Brain microvascular endothelial cell (primary cell): ENCODE measurements at regions not wholly inside any gene's neighbourhood (a gene's known extent, or its start where the extent isn't known, plus 50 kb on each side); places are given as distances from the start of the nearest gene placed in this dataset.

Experiments used
- DNase-seq: peaks from one replicate; pipeline ENCODE4 v3.0.0-alpha.2; 2020
- H3K27ac ChIP-seq: fragments of 250-450 bp; sonication (Bioruptor Pico); 2 replicates; pipeline ENCODE4 v1.5.1; 2020; ENCODE audit warnings: mild to moderate bottlenecking, moderate library complexity
- H3K27me3 ChIP-seq: fragments of 250-450 bp; sonication (Bioruptor Pico); replicated peaks from 2 replicates; pipeline ENCODE4 v1.5.1; 2020; ENCODE audit warnings: mild to moderate bottlenecking
- H3K36me3 ChIP-seq: fragments of 250-450 bp; sonication (Bioruptor Pico); replicated peaks from 2 replicates; pipeline ENCODE4 v1.5.1; 2020; ENCODE audit warnings: mild to moderate bottlenecking
- H3K4me3 ChIP-seq: 2 replicates; pipeline ENCODE4 v1.5.1; 2011; ENCODE audit warnings: low read depth, mild to moderate bottlenecking, control low read depth, low read length, moderate library complexity
- CTCF ChIP-seq: IDR thresholded peaks from 2 replicates; pipeline ENCODE4 v1.5.1; 2011; ENCODE audit warnings: low read depth, mild to moderate bottlenecking, moderate library complexity, low read length, control low read depth, inconsistent platforms; ENCODE audit errors: missing control alignments
- in situ Hi-C: cut with HindIII; loops from 2 replicates; pipeline ENCODE4 v1.10.0; 2017; ENCODE audit warnings: low sequenced_read_pairs, low pct_ligation_motif_present

- H3K27ac ChIP-seq, result no peak overlapping the region
- no peaks in the 10 kb centered on the region for H3K27me3 ChIP-seq
- H3K36me3 ChIP-seq, result no peaks in the 10 kb centered on the region
- no peak overlapping the region for H3K4me3 ChIP-seq
- TF ChIP-seq CTCF, result no peak
- in situ Hi-C loops, result no loop called here
- no peak for DNase-seq
These were observed 205.5 kb downstream of the RNF152 start for GRCh38 chr18:61687317-61687716.

GRCh38 chr18:61683856-61684255, 209.0 kb downstream of the RNF152 start:
- H3K4me3 ChIP-seq, result no peak overlapping the region
- no peaks in the 10 kb centered on the region for H3K36me3 ChIP-seq
- no peaks in the 10 kb centered on the region for H3K27me3 ChIP-seq
- DNase-seq, result no peak
- in situ Hi-C loops, result no loop called here
- TF ChIP-seq CTCF, result no peak
- no peak overlapping the region for H3K27ac ChIP-seq

GRCh38 chr18:61681065-61681464, 211.7 kb downstream of the RNF152 start:
- no peak for DNase-seq
- no peaks in the 10 kb centered on the region for H3K36me3 ChIP-seq
- H3K27me3 ChIP-seq, result no peaks in the 10 kb centered on the region
- in situ Hi-C loops, result no loop called here
- no peak for TF ChIP-seq CTCF
- no peak overlapping the region for H3K4me3 ChIP-seq
- H3K27ac ChIP-seq, result no peak overlapping the region

GRCh38 chr18:61679836-61680235, 213.0 kb downstream of the RNF152 start:
- Histone ChIP-seq H3K36me3 (no peaks in the 10 kb centered on the region), H3K4me3 (no peak overlapping the region), H3K27me3 (no peaks in the 10 kb centered on the region), H3K27ac (no peak overlapping the region)
- in situ Hi-C loops, result no loop called here
- DNase-seq, result no peak
- no peak for TF ChIP-seq CTCF

GRCh38 chr18:61677435-61677970, 215.3 kb downstream of the RNF152 start:
- no peak for DNase-seq
- Histone ChIP-seq H3K4me3 (no peak overlapping the region), H3K36me3 (no peaks in the 10 kb centered on the region), H3K27me3 (no peaks in the 10 kb centered on the region), H3K27ac (no peak overlapping the region)
- in situ Hi-C loops, result no loop called here
- TF ChIP-seq CTCF, result no peak

- no peak overlapping the region for H3K4me3 ChIP-seq
- TF ChIP-seq CTCF, result no peak
- H3K36me3 ChIP-seq, result no peaks in the 10 kb centered on the region
- H3K27ac ChIP-seq, result no peak overlapping the region
- no peaks in the 10 kb centered on the region for H3K27me3 ChIP-seq
- DNase-seq, result no peak
- in situ Hi-C loops, result no loop called here
These were observed 215.9 kb downstream of the RNF152 start for GRCh38 chr18:61676773-61677434.
